ENCODE measurements at regions not wholly inside any gene's neighbourhood (a gene's known extent, or its start where the extent isn't known, plus 50 kb on each side); places are given as distances from the start of the nearest gene placed in this dataset.

- Histone ChIP-seq H3K4me3 (ENCODE audit: low read length in 2 of 2) (no peak overlapping the region), H3K4me1 (ENCODE audit: control insufficient read depth in 1 of 2, insufficient read depth in 2 of 2, low read length in 2 of 2) (no peaks in the 10 kb centered on the region), H3K27me3 (ENCODE audit: control insufficient read depth in 1 of 2, insufficient read depth in 2 of 2, low read length in 1 of 2) (no peaks in the 10 kb centered on the region), H3K27ac (ENCODE audit: low read depth in 1 of 2, low read length in 2 of 2) (no peak overlapping the region), H3K9me3 (ENCODE audit: control insufficient read depth, low read length) (no peaks in the 10 kb centered on the region), H3K36me3 (ENCODE audit: control insufficient read depth in 1 of 2, insufficient read depth in 2 of 2, low read length in 1 of 2) (no peaks in the 10 kb centered on the region)
- 82 to 94% methylated on average over 5 of the region's 5 CpGs for WGBS, 2 donors
- DNase-seq (no peak), ATAC-seq (ENCODE audit: low FRiP score) (no peak)
- intact Hi-C loops (cut with DNase I), result no loop called here
Observed at GRCh38 chr13:108451121-108451520, 178.3 kb upstream of the MYO16 start.

- no peak overlapping the region for H3K4me3 ChIP-seq (ENCODE audit: low read length in 2 of 2)
- ATAC-seq (ENCODE audit: low FRiP score) (no peak), DNase-seq (no peak)
- no peak overlapping the region for H3K27ac ChIP-seq (ENCODE audit: low read depth in 1 of 2, low read length in 2 of 2)
- H3K36me3 ChIP-seq (ENCODE audit: control insufficient read depth in 1 of 2, insufficient read depth in 2 of 2, low read length in 1 of 2), result no peaks in the 10 kb centered on the region
- no peaks in the 10 kb centered on the region for H3K9me3 ChIP-seq (ENCODE audit: control insufficient read depth, low read length)
- WGBS, 2 donors, result 98 to 100% methylated on average over 2 of the region's 2 CpGs
- intact Hi-C loops (cut with DNase I), result no loop called here
- no peaks in the 10 kb centered on the region for H3K4me1 ChIP-seq (ENCODE audit: control insufficient read depth in 1 of 2, insufficient read depth in 2 of 2, low read length in 2 of 2)
- no peaks in the 10 kb centered on the region for H3K27me3 ChIP-seq (ENCODE audit: control insufficient read depth in 1 of 2, insufficient read depth in 2 of 2, low read length in 1 of 2)
Observed at GRCh38 chr13:108455320-108455719, 174.1 kb upstream of the MYO16 start.

GRCh38 chr13:108460043-108460442, 169.4 kb upstream of the MYO16 start:
- DNase-seq (no peak), ATAC-seq (ENCODE audit: low FRiP score) (no peak)
- Histone ChIP-seq H3K36me3 (ENCODE audit: control insufficient read depth in 1 of 2, insufficient read depth in 2 of 2, low read length in 1 of 2) (no peaks in the 10 kb centered on the region), H3K4me3 (ENCODE audit: low read length in 2 of 2) (no peak overlapping the region), H3K27ac (ENCODE audit: low read depth in 1 of 2, low read length in 2 of 2) (no peak overlapping the region), H3K4me1 (ENCODE audit: control insufficient read depth in 1 of 2, insufficient read depth in 2 of 2, low read length in 2 of 2) (no peaks in the 10 kb centered on the region), H3K27me3 (ENCODE audit: control insufficient read depth in 1 of 2, insufficient read depth in 2 of 2, low read length in 1 of 2) (no peaks in the 10 kb centered on the region), H3K9me3 (ENCODE audit: control insufficient read depth, low read length) (no peaks in the 10 kb centered on the region)
- intact Hi-C loops (cut with DNase I), result no loop called here
- 80 to 85% methylated on average over 4 of the region's 4 CpGs for WGBS, 2 donors

GRCh38 chr13:108460746-108461145, 168.7 kb upstream of the MYO16 start:
- H3K4me1 ChIP-seq (ENCODE audit: control insufficient read depth in 1 of 2, insufficient read depth in 2 of 2, low read length in 2 of 2), result no peaks in the 10 kb centered on the region
- no peak overlapping the region for H3K27ac ChIP-seq (ENCODE audit: low read depth in 1 of 2, low read length in 2 of 2)
- no peak overlapping the region for H3K4me3 ChIP-seq (ENCODE audit: low read length in 2 of 2)
- H3K36me3 ChIP-seq (ENCODE audit: control insufficient read depth in 1 of 2, insufficient read depth in 2 of 2, low read length in 1 of 2), result no peaks in the 10 kb centered on the region
- DNase-seq (no peak), ATAC-seq (ENCODE audit: low FRiP score) (no peak)
- intact Hi-C loops (cut with DNase I), result no loop called here
- H3K27me3 ChIP-seq (ENCODE audit: control insufficient read depth in 1 of 2, insufficient read depth in 2 of 2, low read length in 1 of 2), result no peaks in the 10 kb centered on the region
- 56 to 69% methylated on average over 4 of the region's 4 CpGs for WGBS, 2 donors
- H3K9me3 ChIP-seq (ENCODE audit: control insufficient read depth, low read length), result no peaks in the 10 kb centered on the region

- 20 to 28% methylated on average over 3 of the region's 3 CpGs for WGBS, 2 donors
Observed at GRCh38 chr13:108463340-108463739, 166.1 kb upstream of the MYO16 start.

GRCh38 chr13:108470921-108471320, 158.5 kb upstream of the MYO16 start:
- H3K27me3 ChIP-seq (ENCODE audit: control insufficient read depth in 1 of 2, insufficient read depth in 2 of 2, low read length in 1 of 2), result no peaks in the 10 kb centered on the region
- no peak overlapping the region for H3K27ac ChIP-seq (ENCODE audit: low read depth in 1 of 2, low read length in 2 of 2)
- ATAC-seq (ENCODE audit: low FRiP score) (no peak), DNase-seq (no peak)
- H3K9me3 ChIP-seq (ENCODE audit: control insufficient read depth, low read length), result peaks cover 2% of the 10 kb centered on the region
- no peak overlapping the region for H3K4me3 ChIP-seq (ENCODE audit: low read length in 2 of 2)
- no peaks in the 10 kb centered on the region for H3K36me3 ChIP-seq (ENCODE audit: control insufficient read depth in 1 of 2, insufficient read depth in 2 of 2, low read length in 1 of 2)
- WGBS, 2 donors, result 71 to 79% methylated on average over 5 of the region's 5 CpGs
- intact Hi-C loops (cut with DNase I), result no loop called here
- no peaks in the 10 kb centered on the region for H3K4me1 ChIP-seq (ENCODE audit: control insufficient read depth in 1 of 2, insufficient read depth in 2 of 2, low read length in 2 of 2)

More at GRCh38 chr13:108463340-108463739, 166.1 kb upstream of the MYO16 start:
- intact Hi-C loops (cut with DNase I), result no loop called here
- H3K4me3 ChIP-seq (ENCODE audit: low read length in 2 of 2), result no peak overlapping the region
- no peaks in the 10 kb centered on the region for H3K27me3 ChIP-seq (ENCODE audit: control insufficient read depth in 1 of 2, insufficient read depth in 2 of 2, low read length in 1 of 2)
- no peaks in the 10 kb centered on the region for H3K4me1 ChIP-seq (ENCODE audit: control insufficient read depth in 1 of 2, insufficient read depth in 2 of 2, low read length in 2 of 2)
- no peak overlapping the region for H3K27ac ChIP-seq (ENCODE audit: low read depth in 1 of 2, low read length in 2 of 2)
- no peaks in the 10 kb centered on the region for H3K9me3 ChIP-seq (ENCODE audit: control insufficient read depth, low read length)
- ATAC-seq (ENCODE audit: low FRiP score), result no peak
- no peak for DNase-seq
- H3K36me3 ChIP-seq (ENCODE audit: control insufficient read depth in 1 of 2, insufficient read depth in 2 of 2, low read length in 1 of 2), result no peaks in the 10 kb centered on the region

- H3K4me3 ChIP-seq (ENCODE audit: low read length in 2 of 2), result no peak overlapping the region
- DNase-seq (no peak), ATAC-seq (ENCODE audit: low FRiP score) (no peak)
- H3K27ac ChIP-seq (ENCODE audit: low read depth in 1 of 2, low read length in 2 of 2), result no peak overlapping the region
- H3K27me3 ChIP-seq (ENCODE audit: control insufficient read depth in 1 of 2, insufficient read depth in 2 of 2, low read length in 1 of 2), result no peaks in the 10 kb centered on the region
- intact Hi-C loops (cut with DNase I), result no loop called here
- 74 to 86% methylated on average over 2 of the region's 2 CpGs for WGBS, 2 donors
- no peaks in the 10 kb centered on the region for H3K4me1 ChIP-seq (ENCODE audit: control insufficient read depth in 1 of 2, insufficient read depth in 2 of 2, low read length in 2 of 2)
- no peaks in the 10 kb centered on the region for H3K36me3 ChIP-seq (ENCODE audit: control insufficient read depth in 1 of 2, insufficient read depth in 2 of 2, low read length in 1 of 2)
- H3K9me3 ChIP-seq (ENCODE audit: control insufficient read depth, low read length), result no peaks in the 10 kb centered on the region
Observed at GRCh38 chr13:108475181-108475580, 154.2 kb upstream of the MYO16 start.

- Histone ChIP-seq H3K4me3 (ENCODE audit: low read length in 2 of 2) (no peak overlapping the region), H3K36me3 (ENCODE audit: control insufficient read depth in 1 of 2, insufficient read depth in 2 of 2, low read length in 1 of 2) (no peaks in the 10 kb centered on the region), H3K27me3 (ENCODE audit: control insufficient read depth in 1 of 2, insufficient read depth in 2 of 2, low read length in 1 of 2) (no peaks in the 10 kb centered on the region), H3K4me1 (ENCODE audit: control insufficient read depth in 1 of 2, insufficient read depth in 2 of 2, low read length in 2 of 2) (no peaks in the 10 kb centered on the region), H3K9me3 (ENCODE audit: control insufficient read depth, low read length) (no peaks in the 10 kb centered on the region), H3K27ac (ENCODE audit: low read depth in 1 of 2, low read length in 2 of 2) (no peak overlapping the region)
- intact Hi-C loops (cut with DNase I), result no loop called here
- DNase-seq (no peak), ATAC-seq (ENCODE audit: low FRiP score) (no peak)
- WGBS, 2 donors, result 33 to 37% methylated on average over 4 of the region's 4 CpGs
Observed at GRCh38 chr13:108477376-108477775, 152.0 kb upstream of the MYO16 start.

- Histone ChIP-seq H3K4me3 (ENCODE audit: low read length in 2 of 2) (no peak overlapping the region), H3K36me3 (ENCODE audit: control insufficient read depth in 1 of 2, insufficient read depth in 2 of 2, low read length in 1 of 2) (no peaks in the 10 kb centered on the region), H3K9me3 (ENCODE audit: control insufficient read depth, low read length) (no peaks in the 10 kb centered on the region), H3K27me3 (ENCODE audit: control insufficient read depth in 1 of 2, insufficient read depth in 2 of 2, low read length in 1 of 2) (no peaks in the 10 kb centered on the region), H3K4me1 (ENCODE audit: control insufficient read depth in 1 of 2, insufficient read depth in 2 of 2, low read length in 2 of 2) (no peaks in the 10 kb centered on the region), H3K27ac (ENCODE audit: low read depth in 1 of 2, low read length in 2 of 2) (no peak overlapping the region)
- no peak for ATAC-seq (ENCODE audit: low FRiP score)
- WGBS, 2 donors, result 90 to 98% methylated on average over 1 of the region's 1 CpG
- no peak for DNase-seq
- intact Hi-C loops (cut with DNase I), result no loop called here
Observed at GRCh38 chr13:108478179-108478578, 151.2 kb upstream of the MYO16 start.
